Activated naive CD4-positive, alpha-beta T cell treated with anti-CD3 and anti-CD28 coated beads, Interleukin-2, amount 50 U/mL, for 24 hours (primary cell): ENCODE measurements at regions not wholly inside any gene's neighbourhood (a gene's known extent, or its start where the extent isn't known, plus 50 kb on each side); places are given as distances from the start of the nearest gene placed in this dataset.
"Not testable (repeated sequence)": the region's sequence is repeated elsewhere in the genome, so short reads cannot be mapped to it uniquely, and the experiment has no call there.

ENCODE experiments used
- H3K27ac Mint-ChIP-seq: one replicate; pipeline ENCODE4 v1.8.0; 2021; ENCODE audit warnings: mild to moderate bottlenecking, mixed read lengths
- H3K27me3 Mint-ChIP-seq: one replicate; pipeline ENCODE4 v1.8.0; 2021; ENCODE audit warnings: mixed read lengths
- H3K36me3 Mint-ChIP-seq: one replicate; pipeline ENCODE4 v1.8.0; 2021; ENCODE audit warnings: mixed read lengths
- H3K4me1 Mint-ChIP-seq: one replicate; pipeline ENCODE4 v1.8.0; 2021; ENCODE audit warnings: mixed read lengths
- H3K4me3 Mint-ChIP-seq: one replicate; pipeline ENCODE4 v1.8.0; 2021; ENCODE audit warnings: mild to moderate bottlenecking, mixed read lengths
- H3K9me3 Mint-ChIP-seq: one replicate; pipeline ENCODE4 v1.8.0; 2021; ENCODE audit warnings: mixed read lengths

- Mint-ChIP-seq H3K4me3 (no peak overlapping the region), H3K27ac (no peak overlapping the region), H3K9me3 (no peaks in the 10 kb centered on the region), H3K27me3 (peaks cover 5% of the 10 kb centered on the region), H3K36me3 (no peaks in the 10 kb centered on the region), H3K4me1 (no peaks in the 10 kb centered on the region)
Observed at GRCh38 chr2:105553538-105554196, 154.8 kb upstream of the FHL2 start.

- Mint-ChIP-seq H3K36me3 (no peaks in the 10 kb centered on the region), H3K27me3 (no peaks in the 10 kb centered on the region), H3K4me1 (peaks cover 12% of the 10 kb centered on the region), H3K9me3 (no peaks in the 10 kb centered on the region), H3K4me3 (no peak overlapping the region), H3K27ac (no peak overlapping the region)
Observed at GRCh38 chr2:105546628-105546974, 147.8 kb upstream of the FHL2 start.

- no peaks in the 10 kb centered on the region for H3K36me3 Mint-ChIP-seq
- H3K4me1 Mint-ChIP-seq = peaks cover 12% of the 10 kb centered on the region
- peak overlapping the region; percentile 8 for H3K27ac Mint-ChIP-seq
- H3K4me3 Mint-ChIP-seq = peak overlapping the region; percentile 0
- no peaks in the 10 kb centered on the region for H3K27me3 Mint-ChIP-seq
- no peaks in the 10 kb centered on the region for H3K9me3 Mint-ChIP-seq
Observed at GRCh38 chr2:105545730-105546627, 147.1 kb upstream of the FHL2 start.

- H3K4me3 Mint-ChIP-seq = no peak overlapping the region
- H3K27ac Mint-ChIP-seq = no peak overlapping the region
- H3K4me1 Mint-ChIP-seq = peaks cover 12% of the 10 kb centered on the region
- no peaks in the 10 kb centered on the region for H3K36me3 Mint-ChIP-seq
- H3K27me3 Mint-ChIP-seq = no peaks in the 10 kb centered on the region
- H3K9me3 Mint-ChIP-seq = no peaks in the 10 kb centered on the region
Observed at GRCh38 chr2:105544591-105545377, 145.9 kb upstream of the FHL2 start.

- H3K9me3 Mint-ChIP-seq = no peaks in the 10 kb centered on the region
- peaks cover 8% of the 10 kb centered on the region for H3K4me1 Mint-ChIP-seq
- no peak overlapping the region for H3K27ac Mint-ChIP-seq
- H3K36me3 Mint-ChIP-seq = no peaks in the 10 kb centered on the region
- no peaks in the 10 kb centered on the region for H3K27me3 Mint-ChIP-seq
- H3K4me3 Mint-ChIP-seq = no peak overlapping the region
Observed at GRCh38 chr2:105541189-105542050, 142.6 kb upstream of the FHL2 start.

- Mint-ChIP-seq H3K27ac (no peak overlapping the region), H3K27me3 (no peaks in the 10 kb centered on the region), H3K9me3 (no peaks in the 10 kb centered on the region), H3K4me1 (peaks cover 2% of the 10 kb centered on the region), H3K4me3 (no peak overlapping the region), H3K36me3 (no peaks in the 10 kb centered on the region)
Observed at GRCh38 chr2:105540642-105541041, 141.8 kb upstream of the FHL2 start.

GRCh38 chr2:105539331-105539730 lies 140.5 kb upstream of the FHL2 start:
- Mint-ChIP-seq H3K9me3 (no peaks in the 10 kb centered on the region), H3K27ac (no peak overlapping the region), H3K27me3 (no peaks in the 10 kb centered on the region), H3K36me3 (no peaks in the 10 kb centered on the region), H3K4me1 (no peaks in the 10 kb centered on the region), H3K4me3 (no peak overlapping the region)

- no peak overlapping the region for H3K4me3 Mint-ChIP-seq
- no peaks in the 10 kb centered on the region for H3K9me3 Mint-ChIP-seq
- H3K4me1 Mint-ChIP-seq = no peaks in the 10 kb centered on the region
- H3K27ac Mint-ChIP-seq = no peak overlapping the region
- no peaks in the 10 kb centered on the region for H3K36me3 Mint-ChIP-seq
- no peaks in the 10 kb centered on the region for H3K27me3 Mint-ChIP-seq
Observed at GRCh38 chr2:105538840-105539239, 140.0 kb upstream of the FHL2 start.

GRCh38 chr2:105537920-105538319 lies 139.1 kb upstream of the FHL2 start:
- Mint-ChIP-seq H3K36me3 (no peaks in the 10 kb centered on the region), H3K27ac (no peak overlapping the region), H3K4me1 (no peaks in the 10 kb centered on the region), H3K9me3 (no peaks in the 10 kb centered on the region), H3K27me3 (no peaks in the 10 kb centered on the region), H3K4me3 (no peak overlapping the region)

GRCh38 chr2:105537466-105537865 lies 138.6 kb upstream of the FHL2 start:
- Mint-ChIP-seq H3K27me3 (no peaks in the 10 kb centered on the region), H3K4me1 (no peaks in the 10 kb centered on the region), H3K4me3 (no peak overlapping the region), H3K9me3 (no peaks in the 10 kb centered on the region), H3K27ac (no peak overlapping the region), H3K36me3 (no peaks in the 10 kb centered on the region)

GRCh38 chr2:105536175-105536574 lies 137.3 kb upstream of the FHL2 start:
- no peaks in the 10 kb centered on the region for H3K36me3 Mint-ChIP-seq
- H3K4me3 Mint-ChIP-seq = no peak overlapping the region
- H3K9me3 Mint-ChIP-seq = no peaks in the 10 kb centered on the region
- H3K27ac Mint-ChIP-seq = no peak overlapping the region
- no peaks in the 10 kb centered on the region for H3K27me3 Mint-ChIP-seq
- H3K4me1 Mint-ChIP-seq = no peaks in the 10 kb centered on the region

GRCh38 chr2:105529258-105529657 lies 130.4 kb upstream of the FHL2 start:
- H3K9me3 Mint-ChIP-seq, H3K27me3 Mint-ChIP-seq, H3K36me3 Mint-ChIP-seq, H3K4me3 Mint-ChIP-seq, H3K4me1 Mint-ChIP-seq, H3K27ac Mint-ChIP-seq: not testable (repeated sequence)

- Mint-ChIP-seq H3K27ac (no peak overlapping the region), H3K27me3 (no peaks in the 10 kb centered on the region), H3K4me1 (no peaks in the 10 kb centered on the region), H3K36me3 (no peaks in the 10 kb centered on the region), H3K9me3 (no peaks in the 10 kb centered on the region), H3K4me3 (no peak overlapping the region)
Observed at GRCh38 chr2:105526000-105526925, 127.4 kb upstream of the FHL2 start.

- H3K27me3 Mint-ChIP-seq = no peaks in the 10 kb centered on the region
- H3K4me3 Mint-ChIP-seq = no peak overlapping the region
- no peak overlapping the region for H3K27ac Mint-ChIP-seq
- no peaks in the 10 kb centered on the region for H3K9me3 Mint-ChIP-seq
- no peaks in the 10 kb centered on the region for H3K4me1 Mint-ChIP-seq
- H3K36me3 Mint-ChIP-seq = no peaks in the 10 kb centered on the region
Observed at GRCh38 chr2:105525201-105525600, 126.3 kb upstream of the FHL2 start.
